Vagina (tissue), 2 donors: ENCODE measurements at regions not wholly inside any gene's neighbourhood (a gene's known extent, or its start where the extent isn't known, plus 50 kb on each side); places are given as distances from the start of the nearest gene placed in this dataset.

ENCODE experiments used
- DNase-seq, 2 donors: peaks; one replicate each; pipeline ENCODE4 v3.0.0-alpha.2; 2017; ENCODE audit errors: extremely low spot score in 2 of 2
- H3K27ac ChIP-seq: fragments of 200-600 bp; sonication (generic); one replicate; pipeline ENCODE4 v1.5.1; 2019
- H3K27me3 ChIP-seq: fragments of 200-600 bp; sonication (generic); one replicate; pipeline ENCODE4 v1.5.1; 2019
- H3K36me3 ChIP-seq, 2 donors: fragments of 200-600 bp; sonication (generic); one replicate each; pipeline ENCODE4 v1.5.1; 2017 to 2019
- H3K4me1 ChIP-seq: fragments of 200-600 bp; sonication (generic); one replicate; pipeline ENCODE4 v1.5.1; 2019
- H3K4me3 ChIP-seq, 2 donors: fragments of 200-600 bp; sonication (generic); 1 replicate in 1 of 2; 2 replicates in 1 of 2; pipeline ENCODE4 v1.5.1; 2016 to 2019
- H3K9me3 ChIP-seq: fragments of 200-600 bp; sonication (generic); one replicate; pipeline ENCODE4 v1.5.1; 2019
- POLR2A ChIP-seq, 2 donors: fragments of 450-650 bp; IDR thresholded peaks; one replicate each; pipeline ENCODE4 v1.6.1; 2017; ENCODE audit warnings: antibody characterized with exemption in 2 of 2, mild to moderate bottlenecking in 2 of 2, moderate library complexity in 2 of 2
- POLR2AphosphoS5 ChIP-seq, 2 donors: sonication (generic); formaldehyde crosslinking; IDR thresholded peaks; one replicate each; pipeline ENCODE4 v1.9.0; 2017; ENCODE audit warnings: antibody characterized with exemption in 2 of 2, mild to moderate bottlenecking in 2 of 2, low read depth in 1 of 2; ENCODE audit not compliant: insufficient read depth in 1 of 2
- intact Hi-C: fragments of 100-400 bp; cut with DNase I; formaldehyde crosslinking; loops from one replicate; pipeline ENCODE4 v1.15.1; 2023
- TF ChIP-seq, protein P1 (sequence below), 3 experiments: fragments of 450-650 bp in 2 of 3; fragments of 200-600 bp in 1 of 3; sonication (generic) in 1 of 3; IDR thresholded peaks; one replicate each; pipeline ENCODE4 v1.5.1; 2017 to 2019; ENCODE audit warnings: antibody characterized with exemption in 3 of 3, mild to moderate bottlenecking in 2 of 3, moderate library complexity in 2 of 3

DNA sequence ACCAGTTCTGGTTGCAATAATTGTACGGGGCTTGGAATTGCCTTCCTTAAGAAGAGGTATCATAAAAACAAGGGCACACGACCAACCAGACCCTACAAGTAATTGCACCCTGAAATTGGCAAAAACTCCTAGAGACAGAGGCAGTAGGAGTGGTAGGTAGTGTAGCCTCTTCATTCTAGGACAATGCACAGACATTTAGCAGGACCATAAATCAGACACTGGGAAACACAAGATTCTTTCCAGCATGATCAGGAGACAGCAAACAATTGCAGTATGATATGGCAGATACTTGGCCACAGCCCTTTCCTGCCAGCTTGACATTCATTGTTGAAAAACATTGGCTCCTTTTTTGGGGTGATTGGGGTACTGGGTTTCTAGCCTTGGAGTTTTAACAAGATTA is 186.6 kb upstream of the PIK3C3 start:
- intact Hi-C loops = no loop called here

DNA sequence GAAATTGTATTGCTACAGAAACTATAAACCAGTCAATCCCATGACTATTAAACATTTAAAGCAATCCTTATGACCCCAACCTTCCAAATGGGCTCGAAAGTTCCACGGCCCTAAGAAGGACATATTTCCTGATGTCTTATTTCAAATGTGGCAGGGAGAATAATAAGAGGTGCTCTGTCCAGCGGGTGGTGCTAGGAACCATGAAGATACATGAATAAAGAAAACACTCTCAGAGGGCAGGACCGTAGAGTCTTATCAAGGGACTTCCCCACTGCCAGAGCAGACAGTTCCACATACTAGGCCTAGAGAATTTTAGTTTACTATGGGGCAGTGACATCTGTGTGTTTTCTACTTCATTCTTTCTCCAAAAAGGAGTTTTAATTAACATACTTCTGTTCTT is 187.1 kb upstream of the PIK3C3 start:
- TF ChIP-seq, protein P1, sequence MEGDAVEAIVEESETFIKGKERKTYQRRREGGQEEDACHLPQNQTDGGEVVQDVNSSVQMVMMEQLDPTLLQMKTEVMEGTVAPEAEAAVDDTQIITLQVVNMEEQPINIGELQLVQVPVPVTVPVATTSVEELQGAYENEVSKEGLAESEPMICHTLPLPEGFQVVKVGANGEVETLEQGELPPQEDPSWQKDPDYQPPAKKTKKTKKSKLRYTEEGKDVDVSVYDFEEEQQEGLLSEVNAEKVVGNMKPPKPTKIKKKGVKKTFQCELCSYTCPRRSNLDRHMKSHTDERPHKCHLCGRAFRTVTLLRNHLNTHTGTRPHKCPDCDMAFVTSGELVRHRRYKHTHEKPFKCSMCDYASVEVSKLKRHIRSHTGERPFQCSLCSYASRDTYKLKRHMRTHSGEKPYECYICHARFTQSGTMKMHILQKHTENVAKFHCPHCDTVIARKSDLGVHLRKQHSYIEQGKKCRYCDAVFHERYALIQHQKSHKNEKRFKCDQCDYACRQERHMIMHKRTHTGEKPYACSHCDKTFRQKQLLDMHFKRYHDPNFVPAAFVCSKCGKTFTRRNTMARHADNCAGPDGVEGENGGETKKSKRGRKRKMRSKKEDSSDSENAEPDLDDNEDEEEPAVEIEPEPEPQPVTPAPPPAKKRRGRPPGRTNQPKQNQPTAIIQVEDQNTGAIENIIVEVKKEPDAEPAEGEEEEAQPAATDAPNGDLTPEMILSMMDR (IDR thresholded peaks at IDR 0.05) = no peak
- no peak for TF ChIP-seq POLR2A (IDR thresholded peaks at IDR 0.05)
- no peak for TF ChIP-seq POLR2AphosphoS5 (IDR thresholded peaks at IDR 0.05; ENCODE audit: insufficient read depth in 1 of 2, low read depth in 1 of 2)
- H3K27ac ChIP-seq = no peak overlapping the region
- no peaks in the 10 kb centered on the region for H3K4me1 ChIP-seq
- no peak overlapping the region for H3K4me3 ChIP-seq
- no peaks in the 10 kb centered on the region for H3K9me3 ChIP-seq
- no peaks in the 10 kb centered on the region for H3K27me3 ChIP-seq
- no peaks in the 10 kb centered on the region for H3K36me3 ChIP-seq
- intact Hi-C loops = no loop called here
- no peak for DNase-seq

More for the DNA sequence above, 186.6 kb upstream of the PIK3C3 start:
- DNase-seq = no peak
- TF ChIP-seq POLR2A (IDR thresholded peaks at IDR 0.05) = no peak
- TF ChIP-seq POLR2AphosphoS5 (IDR thresholded peaks at IDR 0.05; ENCODE audit: insufficient read depth in 1 of 2, low read depth in 1 of 2) = no peak
- TF ChIP-seq, protein P1 (IDR thresholded peaks at IDR 0.05) = no peak
- Histone ChIP-seq H3K36me3 (no peaks in the 10 kb centered on the region), H3K27ac (no peak overlapping the region), H3K9me3 (no peaks in the 10 kb centered on the region), H3K27me3 (no peaks in the 10 kb centered on the region), H3K4me3 (no peak overlapping the region), H3K4me1 (no peaks in the 10 kb centered on the region)

DNA sequence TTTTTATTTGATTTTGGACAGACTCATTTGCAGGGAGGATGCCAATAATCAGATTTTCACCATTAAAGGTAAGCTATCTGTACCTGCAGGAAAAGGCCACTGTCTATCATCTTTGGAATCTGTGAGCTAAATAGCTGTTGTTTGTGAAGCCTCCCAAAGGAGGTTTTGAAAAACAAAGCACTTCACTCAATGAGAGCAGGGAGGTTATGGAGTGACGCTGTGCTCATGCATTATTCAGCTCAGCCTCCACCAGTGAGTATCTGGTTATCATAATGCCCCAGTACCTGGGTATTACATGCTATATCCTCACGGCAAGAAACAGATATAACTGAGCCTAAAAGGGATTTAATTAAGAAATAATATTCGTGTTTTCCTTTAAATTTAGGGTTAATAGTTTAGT is 189.6 kb upstream of the PIK3C3 start:
- Histone ChIP-seq H3K36me3 (no peaks in the 10 kb centered on the region), H3K27ac (no peak overlapping the region), H3K9me3 (no peaks in the 10 kb centered on the region), H3K4me1 (no peaks in the 10 kb centered on the region), H3K27me3 (no peaks in the 10 kb centered on the region), H3K4me3 (no peak overlapping the region)
- no peak for DNase-seq
- TF ChIP-seq, protein P1 (IDR thresholded peaks at IDR 0.05) = no peak
- no peak for TF ChIP-seq POLR2AphosphoS5 (IDR thresholded peaks at IDR 0.05; ENCODE audit: insufficient read depth in 1 of 2, low read depth in 1 of 2)
- TF ChIP-seq POLR2A (IDR thresholded peaks at IDR 0.05) = no peak
- intact Hi-C loops = no loop called here

DNA sequence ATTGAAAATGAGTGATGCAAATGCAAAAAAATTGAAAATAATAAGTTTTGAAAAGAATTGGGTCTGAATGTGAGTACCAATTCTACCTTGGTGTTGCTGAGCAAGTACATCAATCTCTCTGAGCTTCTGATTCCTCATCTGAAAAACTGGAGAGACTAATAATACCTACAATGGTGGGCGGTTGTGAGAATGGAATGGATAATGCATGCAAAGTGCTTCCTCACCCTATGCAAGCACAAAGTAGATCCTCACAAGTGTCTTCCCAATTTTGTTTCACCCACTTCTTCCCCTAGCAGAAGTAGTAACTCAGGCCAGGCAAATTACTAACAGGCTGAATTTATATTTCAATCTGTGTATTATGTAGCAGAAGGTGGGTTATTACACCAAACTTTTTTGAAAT is 191.7 kb upstream of the PIK3C3 start:
- DNase-seq = no peak
- H3K27ac ChIP-seq = no peak overlapping the region
- TF ChIP-seq, protein P1 (IDR thresholded peaks at IDR 0.05) = no peak
- TF ChIP-seq POLR2AphosphoS5 (IDR thresholded peaks at IDR 0.05; ENCODE audit: insufficient read depth in 1 of 2, low read depth in 1 of 2) (no peak), POLR2A (IDR thresholded peaks at IDR 0.05) (no peak)
- no peaks in the 10 kb centered on the region for H3K36me3 ChIP-seq
- intact Hi-C loops = no loop called here
- H3K27me3 ChIP-seq = no peaks in the 10 kb centered on the region
- H3K4me3 ChIP-seq = no peak overlapping the region
- H3K4me1 ChIP-seq = no peaks in the 10 kb centered on the region
- no peaks in the 10 kb centered on the region for H3K9me3 ChIP-seq

DNA sequence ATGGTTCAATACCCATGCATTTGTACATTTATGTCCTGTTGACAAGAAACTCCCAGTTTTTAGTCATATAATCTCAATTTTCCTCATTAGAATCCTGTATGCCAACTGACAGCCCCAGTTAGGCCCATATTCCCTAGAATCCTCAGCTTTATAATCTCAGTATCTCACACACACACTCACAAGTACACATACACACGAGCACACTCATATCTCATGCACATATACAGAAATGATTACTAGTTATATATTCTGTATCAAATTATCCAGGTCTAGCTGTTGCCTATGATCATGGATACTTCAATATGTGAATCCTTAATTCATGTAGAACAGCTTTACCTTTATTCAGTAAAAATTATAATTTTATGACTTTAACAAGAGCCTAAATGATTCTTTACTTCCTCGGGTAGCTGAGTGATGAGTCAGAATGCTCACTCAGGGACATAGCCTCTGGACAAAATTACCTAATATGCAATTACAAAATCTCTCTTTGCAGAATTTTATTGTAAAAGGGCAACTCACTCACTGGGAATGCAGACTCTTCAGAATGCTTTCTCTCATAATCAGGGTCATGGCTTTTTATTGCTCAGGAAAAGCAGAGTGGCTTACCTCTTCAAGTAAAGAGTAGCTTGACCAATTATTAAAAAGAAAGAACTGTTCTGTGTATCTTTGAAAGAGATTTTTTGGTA is 193.6 kb upstream of the PIK3C3 start:
- Histone ChIP-seq H3K4me3 (no peak overlapping the region), H3K4me1 (no peaks in the 10 kb centered on the region), H3K36me3 (no peaks in the 10 kb centered on the region), H3K27me3 (no peaks in the 10 kb centered on the region), H3K27ac (no peak overlapping the region), H3K9me3 (no peaks in the 10 kb centered on the region)
- no peak for DNase-seq
- TF ChIP-seq POLR2AphosphoS5 (IDR thresholded peaks at IDR 0.05; ENCODE audit: insufficient read depth in 1 of 2, low read depth in 1 of 2) = no peak
- TF ChIP-seq POLR2A (IDR thresholded peaks at IDR 0.05) = no peak
- TF ChIP-seq, protein P1 (IDR thresholded peaks at IDR 0.05) = no peak
- intact Hi-C loops = no loop called here
